ENCODE measurements at regions not wholly inside any gene's neighbourhood (a gene's known extent, or its start where the extent isn't known, plus 50 kb on each side); places are given as distances from the start of the nearest gene placed in this dataset.

DNA sequence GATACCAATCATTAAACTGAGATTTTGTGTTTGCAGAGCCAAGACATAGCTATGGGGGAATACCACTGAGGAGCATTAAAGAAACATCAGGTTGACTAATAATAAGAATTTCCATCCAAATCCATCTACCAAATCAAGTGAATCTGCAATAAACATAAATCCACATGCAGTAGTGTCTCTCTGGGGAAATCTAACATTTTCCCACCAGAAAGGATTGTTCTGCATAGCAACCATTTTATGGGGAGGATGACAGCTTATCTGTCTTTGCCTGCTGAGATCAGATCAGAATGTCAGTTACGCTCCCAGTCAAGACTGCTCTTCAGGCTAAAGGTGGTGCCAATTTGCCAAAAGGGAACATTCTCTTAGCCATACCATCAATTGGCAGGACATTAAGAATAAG, 1098.9 kb upstream of the CHAC2 start:
- peaks cover 0 to 16% of the 10 kb centered on the region in 2 donors for H3K9me3 ChIP-seq
- H3K27me3 ChIP-seq, result no peaks in the 10 kb centered on the region
- ATAC-seq (no peak), DNase-seq (no peak)
- TF ChIP-seq, protein P1, sequence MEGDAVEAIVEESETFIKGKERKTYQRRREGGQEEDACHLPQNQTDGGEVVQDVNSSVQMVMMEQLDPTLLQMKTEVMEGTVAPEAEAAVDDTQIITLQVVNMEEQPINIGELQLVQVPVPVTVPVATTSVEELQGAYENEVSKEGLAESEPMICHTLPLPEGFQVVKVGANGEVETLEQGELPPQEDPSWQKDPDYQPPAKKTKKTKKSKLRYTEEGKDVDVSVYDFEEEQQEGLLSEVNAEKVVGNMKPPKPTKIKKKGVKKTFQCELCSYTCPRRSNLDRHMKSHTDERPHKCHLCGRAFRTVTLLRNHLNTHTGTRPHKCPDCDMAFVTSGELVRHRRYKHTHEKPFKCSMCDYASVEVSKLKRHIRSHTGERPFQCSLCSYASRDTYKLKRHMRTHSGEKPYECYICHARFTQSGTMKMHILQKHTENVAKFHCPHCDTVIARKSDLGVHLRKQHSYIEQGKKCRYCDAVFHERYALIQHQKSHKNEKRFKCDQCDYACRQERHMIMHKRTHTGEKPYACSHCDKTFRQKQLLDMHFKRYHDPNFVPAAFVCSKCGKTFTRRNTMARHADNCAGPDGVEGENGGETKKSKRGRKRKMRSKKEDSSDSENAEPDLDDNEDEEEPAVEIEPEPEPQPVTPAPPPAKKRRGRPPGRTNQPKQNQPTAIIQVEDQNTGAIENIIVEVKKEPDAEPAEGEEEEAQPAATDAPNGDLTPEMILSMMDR (IDR thresholded peaks at IDR 0.05), result no peak
- H3K4me3 ChIP-seq, result no peak overlapping the region
- H3K27ac ChIP-seq, result no peak overlapping the region
- no peaks in the 10 kb centered on the region for H3K4me1 ChIP-seq
- intact Hi-C loops (cut with DNase I), result no loop called here
- no peaks in the 10 kb centered on the region for H3K36me3 ChIP-seq

DNA sequence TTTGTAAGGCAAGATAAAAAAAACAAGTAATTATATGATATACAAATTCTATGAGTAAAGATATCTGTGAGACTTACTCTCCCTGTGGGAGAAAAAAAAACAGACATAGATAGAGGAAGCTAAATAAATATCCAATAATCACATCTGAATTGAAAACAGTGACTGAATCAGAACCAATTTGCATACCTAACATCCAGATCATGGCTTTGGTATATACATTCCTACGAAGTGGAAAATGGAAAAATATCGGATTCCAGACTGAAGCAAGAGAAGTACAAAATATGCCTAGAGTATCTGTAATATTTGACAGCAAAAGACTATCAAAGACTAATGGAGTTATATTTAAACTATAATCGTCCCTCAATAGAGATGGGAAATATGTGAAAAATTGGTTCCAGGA, 1108.1 kb upstream of the CHAC2 start:
- TF ChIP-seq, protein P1 (IDR thresholded peaks at IDR 0.05), result no peak
- intact Hi-C loops (cut with DNase I), result no loop called here
- no peaks in the 10 kb centered on the region for H3K36me3 ChIP-seq
- DNase-seq (no peak), ATAC-seq (no peak)
- H3K27me3 ChIP-seq, result no peaks in the 10 kb centered on the region
- no peak overlapping the region for H3K4me3 ChIP-seq
- H3K4me1 ChIP-seq, result no peaks in the 10 kb centered on the region
- peaks cover 0 to 4% of the 10 kb centered on the region in 2 donors for H3K9me3 ChIP-seq
- no peak overlapping the region for H3K27ac ChIP-seq

GRCh38 chr2:52658598-52658997, 1109.0 kb upstream of the CHAC2 start:
- ATAC-seq, result no peak
- H3K27ac ChIP-seq, result no peak overlapping the region
- no peak for DNase-seq
- H3K27me3 ChIP-seq, result no peaks in the 10 kb centered on the region
- TF ChIP-seq, protein P1 (IDR thresholded peaks at IDR 0.05), result no peak
- H3K9me3 ChIP-seq, result peaks cover 0 to 4% of the 10 kb centered on the region in 2 donors
- H3K36me3 ChIP-seq, result no peaks in the 10 kb centered on the region
- H3K4me3 ChIP-seq, result no peak overlapping the region
- intact Hi-C loops (cut with DNase I), result no loop called here
- H3K4me1 ChIP-seq, result no peaks in the 10 kb centered on the region

- intact Hi-C loops (cut with DNase I), result no loop called here
- TF ChIP-seq, protein P1 (IDR thresholded peaks at IDR 0.05), result no peak
- H3K9me3 ChIP-seq, result peaks cover 0 to 14% of the 10 kb centered on the region in 2 donors
- H3K36me3 ChIP-seq, result no peaks in the 10 kb centered on the region
- ATAC-seq (no peak), DNase-seq (no peak)
- no peak overlapping the region for H3K4me3 ChIP-seq
- no peaks in the 10 kb centered on the region for H3K27me3 ChIP-seq
- no peaks in the 10 kb centered on the region for H3K4me1 ChIP-seq
- no peak overlapping the region for H3K27ac ChIP-seq
Measured at GRCh38 chr2:52639692-52640091, 1127.9 kb upstream of the CHAC2 start.

DNA sequence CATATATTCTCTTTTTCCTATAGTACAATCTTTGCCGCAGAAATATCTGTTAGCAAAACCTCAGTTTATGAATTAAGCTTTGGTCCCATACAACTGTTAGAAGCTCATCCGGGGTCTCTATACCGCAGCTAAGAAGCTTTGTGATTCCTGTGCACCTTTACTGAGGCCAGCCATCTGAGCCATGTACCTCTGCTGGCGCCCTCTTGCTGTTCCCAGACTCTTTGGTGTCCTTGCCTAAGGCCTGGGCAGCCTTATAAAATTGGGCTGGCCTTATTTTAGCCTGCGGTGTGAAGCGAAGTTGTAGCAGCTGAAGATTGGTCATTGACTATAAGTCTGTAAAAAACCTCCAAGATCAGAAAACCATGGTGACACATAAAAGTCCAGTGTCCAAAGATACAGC, 1135.1 kb upstream of the CHAC2 start:
- no peak for ATAC-seq
- TF ChIP-seq, protein P1 (IDR thresholded peaks at IDR 0.05), result no peak
- Histone ChIP-seq H3K27me3 (no peaks in the 10 kb centered on the region), H3K27ac (no peak overlapping the region), H3K4me1 (no peaks in the 10 kb centered on the region), H3K36me3 (no peaks in the 10 kb centered on the region), H3K4me3 (no peak overlapping the region), H3K9me3 (peaks cover 0 to 24% of the 10 kb centered on the region in 2 donors)
- DNase-seq, result no peak
- intact Hi-C loops (cut with DNase I), result no loop called here
